HFF-Myc (cell line): ENCODE measurements at regions not wholly inside any gene's neighbourhood (a gene's known extent, or its start where the extent isn't known, plus 50 kb on each side); places are given as distances from the start of the nearest gene placed in this dataset.
A peak's percentile ranks its signal among the peaks of the same experiment; 100 is the strongest.

Source experiments
- DNase-seq: peaks from one replicate; pipeline ENCODE4 v3.0.0-alpha.2; 2011; ENCODE audit warnings: low read depth; ENCODE audit errors: extremely low read depth
- H3K4me3 ChIP-seq: replicated peaks from 2 replicates; pipeline ENCODE4 v1.5.1; 2011; ENCODE audit warnings: low read depth, mild to moderate bottlenecking, control low read depth, low read length
- CTCF ChIP-seq: IDR thresholded peaks from 2 replicates; pipeline ENCODE4 v1.5.1; 2012; ENCODE audit warnings: mild to moderate bottlenecking, low read depth, low read length, control low read depth; ENCODE audit errors: missing control alignments

GRCh38 chr14:30309405-30309804, 249.6 kb upstream of the G2E3 start:
- TF ChIP-seq CTCF: no peak
- no peak overlapping the region for H3K4me3 ChIP-seq
- no peak for DNase-seq

GRCh38 chr14:30312214-30312613, 246.7 kb upstream of the G2E3 start:
- TF ChIP-seq CTCF: no peak
- no peak overlapping the region for H3K4me3 ChIP-seq
- DNase-seq: no peak

- H3K4me3 ChIP-seq: no peak overlapping the region
- TF ChIP-seq CTCF: no peak
- no peak for DNase-seq
These were observed 241.2 kb upstream of the G2E3 start for GRCh38 chr14:30317729-30318128.

- no peak for TF ChIP-seq CTCF
- no peak overlapping the region for H3K4me3 ChIP-seq
- DNase-seq: no peak
These were observed 236.1 kb upstream of the G2E3 start for GRCh38 chr14:30322819-30323218.

- H3K4me3 ChIP-seq: no peak overlapping the region
- TF ChIP-seq CTCF: no peak
- no peak for DNase-seq
These were observed 228.9 kb upstream of the G2E3 start for GRCh38 chr14:30330033-30330432.

- TF ChIP-seq CTCF: peak; percentile 26
- DNase-seq: no peak
- H3K4me3 ChIP-seq: no peak overlapping the region
These were observed 228.5 kb upstream of the G2E3 start for GRCh38 chr14:30330445-30330844.

GRCh38 chr14:30331030-30331429, 227.9 kb upstream of the G2E3 start:
- no peak for TF ChIP-seq CTCF
- DNase-seq: no peak
- H3K4me3 ChIP-seq: no peak overlapping the region
